Cardiac muscle cell (in vitro differentiated cells and primary cell): ENCODE measurements at regions not wholly inside any gene's neighbourhood (a gene's known extent, or its start where the extent isn't known, plus 50 kb on each side); places are given as distances from the start of the nearest gene placed in this dataset.
"Not testable (repeated sequence)": the region's sequence is repeated elsewhere in the genome, so short reads cannot be mapped to it uniquely, and the experiment has no call there.

Source experiments
- DNase-seq, 2 donors: peaks; one replicate each; pipeline versions ENCODE4 v3.0.0 to v3.0.0-alpha.2; 2010 to 2017; ENCODE audit warnings: low read depth in 1 of 2, low spot score in 1 of 2
- H3K27ac ChIP-seq: fragments of 200-600 bp; sonication (generic); 2 replicates; pipeline ENCODE4 v1.5.1; 2016
- H3K27me3 ChIP-seq: fragments of 200-600 bp; sonication (generic); 2 replicates; pipeline ENCODE4 v1.6.0; 2016; ENCODE audit warnings: control low read depth
- H3K36me3 ChIP-seq: fragments of 200-600 bp; sonication (generic); 2 replicates; pipeline ENCODE4 v1.5.1; 2016; ENCODE audit warnings: control low read depth
- H3K4me1 ChIP-seq: fragments of 200-600 bp; sonication (generic); 2 replicates; pipeline ENCODE4 v1.8.1; 2017; ENCODE audit warnings: low read depth, mild to moderate bottlenecking, mixed run types
- H3K4me3 ChIP-seq: fragments of 200-600 bp; sonication (generic); 2 replicates; pipeline ENCODE4 v1.5.1; 2016; ENCODE audit warnings: mild to moderate bottlenecking
- H3K9me3 ChIP-seq: fragments of 200-600 bp; sonication (generic); 2 replicates; pipeline ENCODE4 v1.5.1; 2017; ENCODE audit warnings: low read depth, mild to moderate bottlenecking, control low read depth
- TF ChIP-seq, protein P1 (sequence below): IDR thresholded peaks from 2 replicates; pipeline ENCODE4 v1.5.1; 2012; ENCODE audit warnings: low read depth, mild to moderate bottlenecking, low read length

DNA sequence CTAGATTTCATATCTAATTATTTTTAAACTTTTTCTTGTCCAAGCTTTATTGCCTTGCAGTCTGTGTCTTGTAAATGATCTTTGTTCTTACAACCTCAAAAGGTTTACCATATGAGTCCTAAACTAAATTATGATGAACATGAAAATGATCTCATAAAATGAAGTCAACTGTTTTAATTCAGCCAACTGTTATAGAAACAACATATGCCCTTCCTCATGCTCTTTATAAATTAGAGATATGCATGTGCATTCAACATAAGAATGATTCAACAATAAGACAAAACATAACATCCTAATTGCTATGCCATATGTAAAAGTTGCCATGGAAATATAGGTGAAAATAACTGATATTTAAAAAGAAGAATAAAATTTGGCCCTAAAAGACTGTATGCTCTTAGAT is 774.4 kb downstream of the LUZP2 start:
- H3K4me3 ChIP-seq, result no peak overlapping the region
- no peaks in the 10 kb centered on the region for H3K9me3 ChIP-seq
- no peak for DNase-seq
- no peaks in the 10 kb centered on the region for H3K36me3 ChIP-seq
- TF ChIP-seq, protein P1, sequence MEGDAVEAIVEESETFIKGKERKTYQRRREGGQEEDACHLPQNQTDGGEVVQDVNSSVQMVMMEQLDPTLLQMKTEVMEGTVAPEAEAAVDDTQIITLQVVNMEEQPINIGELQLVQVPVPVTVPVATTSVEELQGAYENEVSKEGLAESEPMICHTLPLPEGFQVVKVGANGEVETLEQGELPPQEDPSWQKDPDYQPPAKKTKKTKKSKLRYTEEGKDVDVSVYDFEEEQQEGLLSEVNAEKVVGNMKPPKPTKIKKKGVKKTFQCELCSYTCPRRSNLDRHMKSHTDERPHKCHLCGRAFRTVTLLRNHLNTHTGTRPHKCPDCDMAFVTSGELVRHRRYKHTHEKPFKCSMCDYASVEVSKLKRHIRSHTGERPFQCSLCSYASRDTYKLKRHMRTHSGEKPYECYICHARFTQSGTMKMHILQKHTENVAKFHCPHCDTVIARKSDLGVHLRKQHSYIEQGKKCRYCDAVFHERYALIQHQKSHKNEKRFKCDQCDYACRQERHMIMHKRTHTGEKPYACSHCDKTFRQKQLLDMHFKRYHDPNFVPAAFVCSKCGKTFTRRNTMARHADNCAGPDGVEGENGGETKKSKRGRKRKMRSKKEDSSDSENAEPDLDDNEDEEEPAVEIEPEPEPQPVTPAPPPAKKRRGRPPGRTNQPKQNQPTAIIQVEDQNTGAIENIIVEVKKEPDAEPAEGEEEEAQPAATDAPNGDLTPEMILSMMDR, result no peak
- no peak overlapping the region for H3K27ac ChIP-seq
- no peaks in the 10 kb centered on the region for H3K27me3 ChIP-seq
- H3K4me1 ChIP-seq, result no peaks in the 10 kb centered on the region

DNA sequence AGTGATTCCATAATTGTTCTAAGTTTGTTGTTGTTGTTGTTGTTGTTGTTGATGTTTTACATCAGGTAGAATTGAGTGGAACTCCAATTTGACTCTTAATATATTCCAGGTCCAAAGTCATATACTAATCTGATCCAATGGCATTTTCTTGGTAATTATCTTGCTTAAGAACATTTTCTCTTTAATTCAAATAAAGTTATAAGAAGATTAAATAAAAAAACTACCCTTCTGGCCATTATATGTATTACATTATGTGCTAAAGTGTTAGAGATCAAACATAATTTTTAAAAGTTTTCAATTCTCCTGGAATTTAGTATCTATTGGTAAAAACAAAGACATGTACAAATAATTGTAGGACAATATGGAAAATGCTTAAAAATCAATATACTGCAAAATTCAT is 775.4 kb downstream of the LUZP2 start:
- H3K27me3 ChIP-seq, result no peaks in the 10 kb centered on the region
- no peak for DNase-seq
- no peak overlapping the region for H3K4me3 ChIP-seq
- TF ChIP-seq, protein P1, result no peak
- H3K27ac ChIP-seq, result no peak overlapping the region
- no peaks in the 10 kb centered on the region for H3K4me1 ChIP-seq
- no peaks in the 10 kb centered on the region for H3K9me3 ChIP-seq
- H3K36me3 ChIP-seq, result no peaks in the 10 kb centered on the region

DNA sequence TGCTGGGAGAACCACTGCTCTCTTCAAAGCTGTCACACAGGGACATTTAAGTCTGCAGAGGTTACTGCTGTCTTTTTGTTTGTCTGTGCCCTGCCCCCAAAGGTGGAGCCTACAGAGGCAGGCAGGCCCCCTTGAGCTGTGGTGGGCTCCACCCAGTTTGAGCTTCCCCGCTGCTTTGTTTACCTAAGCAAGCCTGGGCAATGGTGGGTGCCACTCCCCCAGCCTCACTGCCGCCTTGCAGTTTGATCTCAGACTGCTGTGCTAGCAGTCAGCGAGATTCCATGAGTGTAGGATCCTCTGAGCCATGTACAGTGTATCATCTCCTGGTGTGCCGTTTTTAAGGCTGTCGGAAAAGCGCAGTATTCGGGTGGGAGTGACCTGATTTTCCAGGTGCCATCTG is 784.0 kb downstream of the LUZP2 start:
- not testable (repeated sequence) for H3K27ac ChIP-seq, H3K27me3 ChIP-seq, H3K36me3 ChIP-seq, H3K4me3 ChIP-seq, H3K9me3 ChIP-seq, H3K4me1 ChIP-seq, DNase-seq

DNA sequence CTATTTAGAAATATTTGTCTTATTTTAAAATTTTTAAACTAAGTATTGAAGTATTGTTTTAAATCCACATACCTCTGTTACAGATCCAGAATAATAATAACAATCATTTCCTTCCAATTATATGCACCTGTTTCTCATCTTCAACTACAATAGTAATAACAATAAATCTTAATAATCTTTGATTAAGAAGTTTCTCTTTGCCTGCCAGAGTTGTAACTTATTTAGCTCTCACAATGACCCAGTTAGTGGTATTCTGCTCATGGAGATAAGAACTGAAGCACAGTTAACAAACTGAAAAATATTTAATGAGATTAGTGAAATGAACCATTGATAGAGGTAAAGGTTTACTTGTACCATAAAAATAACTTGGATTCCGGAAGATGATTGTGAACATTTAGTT is 796.3 kb downstream of the LUZP2 start:
- H3K4me1 ChIP-seq, result no peaks in the 10 kb centered on the region
- TF ChIP-seq, protein P1, result no peak
- H3K27ac ChIP-seq, result no peak overlapping the region
- no peaks in the 10 kb centered on the region for H3K36me3 ChIP-seq
- no peak overlapping the region for H3K4me3 ChIP-seq
- H3K9me3 ChIP-seq, result no peaks in the 10 kb centered on the region
- H3K27me3 ChIP-seq, result no peaks in the 10 kb centered on the region
- no peak for DNase-seq

DNA sequence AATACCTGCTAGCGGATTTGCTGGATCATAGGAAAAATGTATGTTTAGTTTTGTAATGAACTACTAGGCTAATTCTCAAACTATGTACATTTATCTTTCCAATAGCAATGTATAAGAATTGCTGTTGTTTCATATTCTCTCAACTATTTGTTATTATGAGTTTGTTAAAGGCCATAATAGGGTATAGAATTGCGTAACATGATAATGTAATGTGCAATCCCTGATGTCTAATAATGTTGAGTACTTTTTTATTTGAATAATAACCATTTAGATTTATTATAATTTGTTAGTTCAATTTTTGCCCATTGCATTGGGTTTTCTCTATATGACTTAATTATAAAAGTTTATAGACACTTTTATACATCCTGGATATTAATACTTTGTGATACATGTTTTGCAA is 801.6 kb downstream of the LUZP2 start:
- DNase-seq, result no peak
- H3K36me3 ChIP-seq, result no peaks in the 10 kb centered on the region
- H3K27me3 ChIP-seq, result no peaks in the 10 kb centered on the region
- H3K4me3 ChIP-seq, result no peak overlapping the region
- no peak overlapping the region for H3K27ac ChIP-seq
- H3K9me3 ChIP-seq, result peaks cover 3% of the 10 kb centered on the region
- no peaks in the 10 kb centered on the region for H3K4me1 ChIP-seq
- TF ChIP-seq, protein P1, result no peak

DNA sequence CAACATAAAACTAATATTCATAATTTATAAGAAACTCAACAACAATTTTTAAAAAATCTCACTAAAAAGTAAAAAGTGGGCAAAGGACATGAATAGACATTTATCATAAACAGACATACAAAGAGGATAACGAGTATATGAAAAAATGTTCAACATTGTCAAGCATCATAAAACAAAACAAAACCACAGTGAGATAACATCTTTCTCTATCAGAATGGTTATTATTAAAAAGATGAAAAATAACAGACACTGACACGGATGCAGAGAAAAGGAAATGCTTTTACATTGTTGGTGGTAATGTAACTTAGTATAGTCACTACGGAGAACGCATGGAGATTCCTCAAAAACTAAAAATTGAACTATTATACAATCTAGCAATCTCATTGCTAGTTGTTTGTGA is 813.0 kb downstream of the LUZP2 start:
- no peak for DNase-seq
- H3K9me3 ChIP-seq, result no peaks in the 10 kb centered on the region
- H3K27ac ChIP-seq, result no peak overlapping the region
- no peak overlapping the region for H3K4me3 ChIP-seq
- H3K36me3 ChIP-seq, result no peaks in the 10 kb centered on the region
- no peaks in the 10 kb centered on the region for H3K27me3 ChIP-seq
- TF ChIP-seq, protein P1, result no peak
- H3K4me1 ChIP-seq, result no peaks in the 10 kb centered on the region
